ENCODE measurements at regions not wholly inside any gene's neighbourhood (a gene's known extent, or its start where the extent isn't known, plus 50 kb on each side); places are given as distances from the start of the nearest gene placed in this dataset.
A peak's percentile ranks its signal among the peaks of the same experiment; 100 is the strongest.

DNA sequence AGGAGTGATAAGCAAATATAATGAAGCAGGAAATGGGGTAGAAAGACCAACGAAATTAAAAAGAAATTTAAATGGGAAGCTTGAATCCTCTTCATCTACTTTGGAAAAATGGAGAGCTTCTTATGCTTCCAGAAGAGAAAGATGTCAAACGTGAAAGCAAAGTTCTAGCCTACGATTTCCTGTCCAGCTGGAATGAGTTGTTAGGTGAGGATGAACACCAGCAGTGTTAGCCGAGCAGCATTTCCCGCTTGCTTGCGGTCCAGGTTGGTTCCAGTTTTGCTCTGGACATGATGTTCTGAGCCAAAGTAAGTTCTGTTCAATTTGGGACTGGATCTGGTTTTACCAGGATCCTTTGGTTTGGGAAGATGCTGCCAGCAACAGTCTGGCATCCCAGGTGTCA is 78.9 kb downstream of the DACT1 start:
- no peaks in the 10 kb centered on the region for H3K27me3 Mint-ChIP-seq (ENCODE audit: insufficient read depth)
- no peak for DNase-seq
- H3K4me3 Mint-ChIP-seq: no peak overlapping the region
- H3K4me3 ChIP-seq (ENCODE audit: low read length): no peak overlapping the region
- no peaks in the 10 kb centered on the region for H3K27me3 ChIP-seq (ENCODE audit: control insufficient read depth, insufficient read depth, low read length, poor library complexity, severe bottlenecking)
- 91 to 94% methylated on average over 6 of the region's 6 CpGs for WGBS, 2 experiments (ENCODE audit: insufficient coverage in 1 of 2, insufficient read length in 1 of 2)
- H3K27ac Mint-ChIP-seq: no peak overlapping the region
- TF ChIP-seq CTCF (conservative IDR thresholded peaks at IDR 0.05): no peak
- no peaks in the 10 kb centered on the region for H3K36me3 Mint-ChIP-seq (ENCODE audit: low read depth)
- no peaks in the 10 kb centered on the region for H3K9me3 Mint-ChIP-seq
- no peak overlapping the region for H3K27ac ChIP-seq (ENCODE audit: low read depth, low read length)
- H3K4me1 Mint-ChIP-seq: peaks cover 13% of the 10 kb centered on the region
- H3K9ac ChIP-seq (ENCODE audit: extremely low read depth, low read length, poor library complexity, severe bottlenecking): no peak overlapping the region
- no peaks in the 10 kb centered on the region for H3K9me3 ChIP-seq (ENCODE audit: control insufficient read depth, low read length)
- H3K4me1 ChIP-seq (ENCODE audit: control insufficient read depth, insufficient read depth, low read length): peaks cover 8% of the 10 kb centered on the region
- no peaks in the 10 kb centered on the region for H3K36me3 ChIP-seq (ENCODE audit: control insufficient read depth, insufficient read depth, low read length)

GRCh38 chr14:58717211-58717610 is 79.4 kb downstream of the DACT1 start:
- H3K9ac ChIP-seq (ENCODE audit: extremely low read depth, low read length, poor library complexity, severe bottlenecking): no peak overlapping the region
- H3K4me3 ChIP-seq (ENCODE audit: low read length): peak overlapping the region; percentile 6
- peaks cover 8% of the 10 kb centered on the region for H3K4me1 ChIP-seq (ENCODE audit: control insufficient read depth, insufficient read depth, low read length)
- no peaks in the 10 kb centered on the region for H3K9me3 ChIP-seq (ENCODE audit: control insufficient read depth, low read length)
- H3K27ac Mint-ChIP-seq: no peak overlapping the region
- H3K4me3 Mint-ChIP-seq: no peak overlapping the region
- no peaks in the 10 kb centered on the region for H3K36me3 ChIP-seq (ENCODE audit: control insufficient read depth, insufficient read depth, low read length)
- H3K9me3 Mint-ChIP-seq: no peaks in the 10 kb centered on the region
- TF ChIP-seq CTCF (conservative IDR thresholded peaks at IDR 0.05): no peak
- peaks cover 13% of the 10 kb centered on the region for H3K4me1 Mint-ChIP-seq
- H3K27me3 ChIP-seq (ENCODE audit: control insufficient read depth, insufficient read depth, low read length, poor library complexity, severe bottlenecking): no peaks in the 10 kb centered on the region
- H3K27me3 Mint-ChIP-seq (ENCODE audit: insufficient read depth): no peaks in the 10 kb centered on the region
- no peaks in the 10 kb centered on the region for H3K36me3 Mint-ChIP-seq (ENCODE audit: low read depth)
- no peak for DNase-seq
- no peak overlapping the region for H3K27ac ChIP-seq (ENCODE audit: low read depth, low read length)

GRCh38 chr14:58717813-58718212 is 80.1 kb downstream of the DACT1 start:
- H3K36me3 ChIP-seq (ENCODE audit: control insufficient read depth, insufficient read depth, low read length): no peaks in the 10 kb centered on the region
- no peak overlapping the region for H3K27ac Mint-ChIP-seq
- no peak for TF ChIP-seq CTCF (conservative IDR thresholded peaks at IDR 0.05)
- 93 to 100% methylated on average over 1 to 2 of the region's 2 CpGs for WGBS, 2 experiments (ENCODE audit: insufficient coverage in 1 of 2, insufficient read length in 1 of 2)
- peaks cover 13% of the 10 kb centered on the region for H3K4me1 Mint-ChIP-seq
- H3K9ac ChIP-seq (ENCODE audit: extremely low read depth, low read length, poor library complexity, severe bottlenecking): no peak overlapping the region
- no peaks in the 10 kb centered on the region for H3K27me3 Mint-ChIP-seq (ENCODE audit: insufficient read depth)
- H3K27me3 ChIP-seq (ENCODE audit: control insufficient read depth, insufficient read depth, low read length, poor library complexity, severe bottlenecking): no peaks in the 10 kb centered on the region
- peak overlapping the region; percentile 6 for H3K4me3 ChIP-seq (ENCODE audit: low read length)
- no peaks in the 10 kb centered on the region for H3K9me3 ChIP-seq (ENCODE audit: control insufficient read depth, low read length)
- no peak overlapping the region for H3K4me3 Mint-ChIP-seq
- H3K4me1 ChIP-seq (ENCODE audit: control insufficient read depth, insufficient read depth, low read length): peaks cover 8% of the 10 kb centered on the region
- H3K36me3 Mint-ChIP-seq (ENCODE audit: low read depth): no peaks in the 10 kb centered on the region
- no peaks in the 10 kb centered on the region for H3K9me3 Mint-ChIP-seq
- no peak overlapping the region for H3K27ac ChIP-seq (ENCODE audit: low read depth, low read length)
- no peak for DNase-seq

Data from endodermal cell (in vitro differentiated cells).